ENCODE measurements at regions not wholly inside any gene's neighbourhood (a gene's known extent, or its start where the extent isn't known, plus 50 kb on each side); places are given as distances from the start of the nearest gene placed in this dataset.

DNA sequence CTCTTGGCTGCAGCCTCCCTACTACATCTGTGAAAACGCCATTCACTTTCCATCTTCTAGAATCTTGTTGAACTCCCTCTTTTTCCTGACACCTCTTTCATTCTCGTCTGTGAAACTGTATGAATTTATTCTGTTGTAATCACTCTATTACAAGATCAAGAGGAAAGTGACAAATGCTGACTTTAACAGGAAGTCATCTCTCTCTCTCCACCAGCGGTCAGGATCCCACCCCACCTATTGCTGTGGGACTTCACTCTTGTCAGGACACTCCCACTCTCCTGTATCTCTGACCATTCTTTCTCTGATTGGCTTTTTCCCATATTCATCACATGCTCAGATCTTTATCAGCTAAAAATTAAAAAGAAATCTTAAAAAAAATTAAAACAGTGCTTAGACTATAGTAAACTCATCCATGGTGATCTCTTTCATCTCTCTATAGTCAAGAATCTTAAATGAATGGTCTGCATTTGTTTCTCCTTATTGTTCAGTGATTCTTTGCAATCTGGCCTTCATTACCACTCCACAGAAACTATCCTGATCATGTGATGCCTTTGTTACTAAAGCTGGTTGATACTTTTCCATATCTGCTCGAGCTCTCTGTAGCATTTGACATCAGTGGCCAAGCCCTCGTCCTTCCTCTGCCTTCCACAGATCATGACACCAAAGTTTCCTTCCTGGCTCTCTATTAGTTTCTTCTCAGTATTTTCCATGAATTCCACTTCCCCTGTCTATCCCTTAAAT lies 113.6 kb downstream of the UCHL5 start:
- WGBS, 2 donors, result 85 to 90% methylated on average over 5 of the region's 5 CpGs
- H3K27me3 ChIP-seq, result no peaks in the 10 kb centered on the region
- TF ChIP-seq, protein P1, sequence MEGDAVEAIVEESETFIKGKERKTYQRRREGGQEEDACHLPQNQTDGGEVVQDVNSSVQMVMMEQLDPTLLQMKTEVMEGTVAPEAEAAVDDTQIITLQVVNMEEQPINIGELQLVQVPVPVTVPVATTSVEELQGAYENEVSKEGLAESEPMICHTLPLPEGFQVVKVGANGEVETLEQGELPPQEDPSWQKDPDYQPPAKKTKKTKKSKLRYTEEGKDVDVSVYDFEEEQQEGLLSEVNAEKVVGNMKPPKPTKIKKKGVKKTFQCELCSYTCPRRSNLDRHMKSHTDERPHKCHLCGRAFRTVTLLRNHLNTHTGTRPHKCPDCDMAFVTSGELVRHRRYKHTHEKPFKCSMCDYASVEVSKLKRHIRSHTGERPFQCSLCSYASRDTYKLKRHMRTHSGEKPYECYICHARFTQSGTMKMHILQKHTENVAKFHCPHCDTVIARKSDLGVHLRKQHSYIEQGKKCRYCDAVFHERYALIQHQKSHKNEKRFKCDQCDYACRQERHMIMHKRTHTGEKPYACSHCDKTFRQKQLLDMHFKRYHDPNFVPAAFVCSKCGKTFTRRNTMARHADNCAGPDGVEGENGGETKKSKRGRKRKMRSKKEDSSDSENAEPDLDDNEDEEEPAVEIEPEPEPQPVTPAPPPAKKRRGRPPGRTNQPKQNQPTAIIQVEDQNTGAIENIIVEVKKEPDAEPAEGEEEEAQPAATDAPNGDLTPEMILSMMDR (IDR thresholded peaks at IDR 0.05), result no peak
- FAIRE-seq, result no peak
- no peak overlapping the region for H3K4me3 ChIP-seq
- intact Hi-C loops (cut with DNase I), result no loop called here
- DNase-seq, result no peak
- ATAC-seq, result no peak
- no peaks in the 10 kb centered on the region for H3K4me1 ChIP-seq
- no peaks in the 10 kb centered on the region for H3K9me3 ChIP-seq
- no peaks in the 10 kb centered on the region for H3K36me3 ChIP-seq
- no peak overlapping the region for H3K27ac ChIP-seq

- intact Hi-C loops (cut with DNase I), result no loop called here
- 89 to 91% methylated on average over 5 of the region's 5 CpGs for WGBS, 2 donors
- FAIRE-seq (no peak), ATAC-seq (no peak), DNase-seq (no peak)
- H3K9me3 ChIP-seq, result no peaks in the 10 kb centered on the region
- TF ChIP-seq, protein P1 (IDR thresholded peaks at IDR 0.05), result no peak
- no peaks in the 10 kb centered on the region for H3K27me3 ChIP-seq
- H3K27ac ChIP-seq, result no peak overlapping the region
- H3K4me1 ChIP-seq, result no peaks in the 10 kb centered on the region
- H3K36me3 ChIP-seq, result no peaks in the 10 kb centered on the region
- no peak overlapping the region for H3K4me3 ChIP-seq
These were observed 109.4 kb downstream of the UCHL5 start for GRCh38 chr1:192949783-192950182.

DNA sequence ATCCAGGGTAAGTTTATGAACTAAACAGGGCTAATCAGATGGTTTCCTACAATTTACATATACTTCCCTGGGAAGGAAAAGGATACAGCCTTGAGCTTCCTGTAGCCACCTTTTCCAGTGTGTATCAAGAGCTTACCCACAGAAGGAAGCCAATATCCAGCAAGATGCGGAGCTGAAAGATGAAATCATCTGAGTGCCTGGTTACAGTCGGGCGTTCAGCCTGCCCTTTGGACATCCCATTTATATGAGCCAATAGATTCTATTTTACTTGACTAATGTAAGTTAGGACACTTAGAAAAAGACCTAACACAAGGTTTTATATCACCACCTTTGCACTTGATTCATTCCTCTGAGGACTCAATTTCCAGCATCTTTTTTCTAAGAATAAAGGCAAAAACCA lies 108.2 kb downstream of the UCHL5 start:
- WGBS, 2 donors, result 90 to 91% methylated on average over 3 of the region's 3 CpGs
- Histone ChIP-seq H3K4me3 (no peak overlapping the region), H3K4me1 (no peaks in the 10 kb centered on the region), H3K9me3 (no peaks in the 10 kb centered on the region), H3K27ac (no peak overlapping the region), H3K36me3 (no peaks in the 10 kb centered on the region), H3K27me3 (no peaks in the 10 kb centered on the region)
- intact Hi-C loops (cut with DNase I), result no loop called here
- ATAC-seq, result no peak
- no peak for DNase-seq
- no peak for FAIRE-seq
- TF ChIP-seq, protein P1 (IDR thresholded peaks at IDR 0.05), result no peak

- intact Hi-C loops (cut with DNase I), result no loop called here
- Histone ChIP-seq H3K9me3 (no peaks in the 10 kb centered on the region), H3K4me1 (no peaks in the 10 kb centered on the region), H3K27me3 (no peaks in the 10 kb centered on the region), H3K27ac (no peak overlapping the region), H3K36me3 (no peaks in the 10 kb centered on the region), H3K4me3 (no peak overlapping the region)
- DNase-seq (no peak), FAIRE-seq (no peak), ATAC-seq (peak in 3 of 4 donors; percentile 30 to 71 (median 63))
- 78 to 79% methylated on average over 6 of the region's 6 CpGs for WGBS, 2 donors
- TF ChIP-seq, protein P1 (IDR thresholded peaks at IDR 0.05), result no peak
These were observed 107.3 kb downstream of the UCHL5 start for GRCh38 chr1:192951691-192952460.

GRCh38 chr1:192952646-192953045 lies 106.5 kb downstream of the UCHL5 start:
- ATAC-seq (no peak), DNase-seq (no peak), FAIRE-seq (no peak)
- no peaks in the 10 kb centered on the region for H3K9me3 ChIP-seq
- TF ChIP-seq, protein P1 (IDR thresholded peaks at IDR 0.05), result no peak
- H3K4me3 ChIP-seq, result no peak overlapping the region
- intact Hi-C loops (cut with DNase I), result no loop called here
- H3K36me3 ChIP-seq, result no peaks in the 10 kb centered on the region
- no peak overlapping the region for H3K27ac ChIP-seq
- WGBS, 2 donors, result 89 to 95% methylated on average over 2 of the region's 2 CpGs
- H3K4me1 ChIP-seq, result no peaks in the 10 kb centered on the region
- H3K27me3 ChIP-seq, result no peaks in the 10 kb centered on the region

All from pancreas (tissue), 10 donors.